GM12875 (cell line): ENCODE measurements at regions not wholly inside any gene's neighbourhood (a gene's known extent, or its start where the extent isn't known, plus 50 kb on each side); places are given as distances from the start of the nearest gene placed in this dataset.

Experiments used
- H3K4me3 ChIP-seq: one replicate; pipeline ENCODE4 v1.5.1; 2011; ENCODE audit warnings: low read depth, low read length, control low read depth
- CTCF ChIP-seq: IDR thresholded peaks from 2 replicates; pipeline ENCODE4 v1.5.1; 2011; ENCODE audit warnings: low read depth, mild to moderate bottlenecking, control low read depth, inconsistent platforms, low read length, moderate library complexity, borderline replicate concordance; ENCODE audit not compliant: insufficient read depth

DNA sequence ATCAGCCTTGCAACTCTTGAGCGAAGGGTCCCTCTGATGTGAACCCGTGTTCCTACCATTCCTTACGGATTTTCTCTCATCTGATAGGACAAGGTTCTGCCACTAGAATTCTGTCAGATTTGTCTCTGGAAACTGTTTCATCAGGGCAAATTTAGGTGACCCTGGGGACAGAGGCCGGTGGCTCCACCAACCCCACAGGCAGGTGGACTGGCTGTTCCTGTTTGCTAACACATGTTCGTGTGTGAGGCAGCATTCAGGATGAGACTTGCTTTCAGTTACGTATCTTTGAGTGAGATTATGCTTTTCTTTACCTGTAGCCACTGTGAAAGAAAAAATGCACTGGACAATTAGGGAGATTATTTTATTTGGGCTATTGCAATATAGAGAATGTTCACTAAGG is 449.9 kb downstream of the INHBA start:
- no peak overlapping the region for H3K4me3 ChIP-seq
- no peak for TF ChIP-seq CTCF

DNA sequence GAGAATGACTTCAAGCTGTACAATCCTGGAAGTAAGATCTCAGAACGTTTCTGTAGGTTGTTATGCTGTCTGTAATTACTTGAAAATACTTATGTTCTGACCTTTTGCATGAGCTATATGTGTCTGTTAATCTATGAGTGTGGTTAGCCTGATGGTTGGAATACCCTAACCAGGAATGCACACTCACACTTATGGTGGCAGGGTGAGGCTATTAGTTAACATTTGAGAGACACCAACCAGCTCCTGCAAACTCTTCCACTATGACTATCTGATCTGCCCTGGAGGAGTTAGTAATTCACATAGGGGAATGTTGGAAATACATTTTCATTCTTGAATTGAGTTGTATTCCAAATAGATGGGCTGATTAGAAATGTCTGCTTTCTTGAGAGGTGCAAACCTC is 450.3 kb downstream of the INHBA start:
- H3K4me3 ChIP-seq: no peak overlapping the region
- TF ChIP-seq CTCF: no peak

DNA sequence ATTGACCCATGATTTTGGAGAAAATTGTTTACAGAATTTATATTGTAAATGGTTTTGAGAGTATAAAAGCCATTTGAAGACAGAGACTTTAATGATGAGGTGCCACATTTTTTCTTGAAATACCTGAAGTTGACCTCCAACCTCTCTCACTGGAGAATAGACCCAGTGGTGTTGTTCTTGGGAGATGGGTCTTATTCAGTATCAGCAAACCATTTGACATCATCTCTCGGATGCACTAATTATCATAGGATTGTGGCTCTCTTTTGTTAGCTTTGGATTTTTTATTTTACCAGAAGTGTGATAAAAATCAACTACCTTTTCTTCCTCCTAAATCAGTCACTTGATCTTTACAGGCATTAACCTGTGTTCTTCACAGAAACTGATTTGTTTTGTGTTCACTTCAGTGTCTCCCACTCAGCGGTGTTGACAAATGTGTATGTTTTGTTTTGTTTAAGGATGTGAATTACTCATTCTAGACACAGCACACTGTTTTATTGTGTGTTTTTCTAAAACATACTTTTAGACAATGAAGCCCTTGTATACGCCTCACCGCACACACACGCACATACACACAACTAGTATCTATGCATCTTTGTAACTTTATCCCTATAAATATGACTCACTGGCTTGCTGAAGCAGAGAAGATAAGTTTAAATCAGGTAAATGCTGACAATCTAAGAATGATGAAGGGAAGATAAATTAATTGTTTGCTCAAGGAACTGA is 455.6 kb downstream of the INHBA start:
- no peak overlapping the region for H3K4me3 ChIP-seq
- TF ChIP-seq CTCF: no peak

DNA sequence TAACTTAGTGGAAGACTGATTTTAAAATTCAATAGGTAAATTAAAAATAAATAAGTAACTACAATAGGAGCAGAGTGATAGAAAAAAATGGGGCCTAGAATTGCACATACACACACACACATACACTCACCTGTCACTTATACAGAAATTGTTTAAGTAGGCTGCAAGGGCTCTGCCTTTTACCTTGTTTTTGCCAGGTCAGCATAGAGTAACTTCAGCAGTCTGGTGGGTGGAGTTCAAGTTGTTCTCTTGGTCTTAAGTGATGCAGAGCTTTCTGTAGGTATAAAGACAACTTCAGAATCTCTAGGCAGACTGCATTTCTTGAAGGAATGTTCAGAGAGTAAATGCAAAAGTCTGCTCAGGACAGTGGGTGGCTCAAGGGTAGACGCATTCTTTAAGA is 457.0 kb downstream of the INHBA start:
- no peak for TF ChIP-seq CTCF
- H3K4me3 ChIP-seq: no peak overlapping the region

DNA sequence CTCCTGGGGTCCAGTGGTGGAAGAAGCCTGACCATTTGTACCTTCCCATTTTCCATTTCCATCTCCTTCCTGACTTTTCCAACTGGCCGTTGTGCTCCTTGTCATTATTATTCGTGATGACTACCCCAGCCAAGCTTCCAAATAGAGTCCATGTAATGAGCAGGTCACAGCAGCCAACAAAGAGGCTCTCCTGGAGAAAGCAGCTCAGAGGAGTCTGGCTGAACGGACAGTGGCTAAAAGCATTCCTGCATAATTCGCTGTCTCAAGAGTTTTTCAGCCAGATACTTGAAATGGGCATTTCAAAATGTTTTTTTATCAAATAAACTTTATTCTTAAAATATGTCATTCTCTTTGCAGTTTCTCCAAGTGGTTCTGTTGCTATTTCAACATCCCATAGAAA is 458.6 kb downstream of the INHBA start:
- TF ChIP-seq CTCF: no peak
- no peak overlapping the region for H3K4me3 ChIP-seq

DNA sequence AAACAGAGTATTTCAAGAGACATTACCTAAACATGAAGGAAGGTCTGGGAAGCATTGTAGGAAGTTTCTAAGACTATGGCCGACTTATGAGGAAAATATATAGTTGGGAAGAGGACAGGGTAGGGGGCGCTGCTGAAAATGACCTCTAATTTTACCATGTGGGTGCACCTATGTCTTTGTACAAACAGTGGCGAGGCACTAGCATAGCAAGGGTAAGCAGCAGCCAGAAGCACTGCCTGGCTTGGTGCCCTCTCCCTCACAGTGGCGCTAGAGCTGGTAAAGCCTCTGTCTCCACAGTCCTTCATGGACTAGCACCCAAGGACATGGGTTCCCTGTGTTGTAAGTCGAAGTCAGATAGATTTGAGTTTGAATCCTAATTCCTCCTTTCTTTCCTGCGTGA is 461.2 kb downstream of the INHBA start:
- no peak overlapping the region for H3K4me3 ChIP-seq
- no peak for TF ChIP-seq CTCF

GRCh38 chr7:41239596-41239995 is 463.3 kb downstream of the INHBA start:
- no peak overlapping the region for H3K4me3 ChIP-seq
- TF ChIP-seq CTCF: no peak
